NT2/D1 (cell line): ENCODE measurements at regions not wholly inside any gene's neighbourhood (a gene's known extent, or its start where the extent isn't known, plus 50 kb on each side); places are given as distances from the start of the nearest gene placed in this dataset.

Source experiments
- SUZ12 ChIP-seq: IDR thresholded peaks from 2 replicates; pipeline ENCODE4 v1.6.1; 2011; ENCODE audit not compliant: insufficient read length, insufficient read depth; ENCODE audit errors: extremely low read depth
- YY1 ChIP-seq: IDR thresholded peaks from 2 replicates; pipeline ENCODE4 v1.6.1; 2011; ENCODE audit not compliant: insufficient read length, insufficient read depth

DNA sequence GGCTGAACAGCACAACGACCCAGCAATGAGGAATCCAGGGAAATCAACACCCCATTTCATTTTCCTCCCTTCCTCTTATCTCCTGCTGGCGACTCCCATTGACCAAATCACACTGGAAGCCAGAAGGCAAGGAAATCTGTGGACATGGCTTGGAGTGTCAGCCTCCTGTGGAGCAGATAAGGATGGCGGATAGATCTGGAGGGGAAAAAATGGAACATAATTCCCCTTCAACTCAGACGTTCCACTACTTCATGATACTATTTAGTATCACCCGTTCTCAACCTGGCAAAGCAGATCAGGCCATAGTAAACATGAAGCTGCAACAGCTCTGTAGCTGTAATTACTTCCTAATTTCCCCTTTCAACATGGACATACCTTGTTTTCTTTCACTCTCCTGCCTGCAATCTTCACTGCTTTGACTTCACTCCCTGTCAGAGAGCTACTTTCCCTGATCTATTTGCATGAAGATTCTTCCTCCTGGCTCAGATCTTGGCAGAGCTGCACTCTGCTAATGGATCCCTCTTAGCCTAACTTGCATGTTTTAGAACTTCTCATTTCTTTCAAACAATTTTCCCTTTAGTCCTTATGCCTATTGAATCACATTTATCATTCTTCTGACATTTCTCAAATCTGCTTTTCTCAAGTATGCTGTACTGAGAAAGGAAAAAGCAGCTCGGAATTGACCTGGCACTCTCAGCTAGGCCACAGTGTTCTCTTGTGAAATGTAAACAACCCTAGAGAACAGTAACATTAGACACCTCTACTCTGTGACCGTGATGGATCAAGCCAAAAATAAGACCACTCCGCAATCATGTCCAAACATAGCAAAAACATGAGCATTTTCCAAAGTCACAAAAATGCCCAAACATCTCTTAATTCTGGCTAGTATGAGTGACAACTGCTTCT lies 135.1 kb downstream of the ETNK1 start:
- TF ChIP-seq YY1, result no peak
- no peak for TF ChIP-seq SUZ12
